NCI-H1694 treated with DMSO at 0.1 percent for 48 hours (cell line): ENCODE measurements at regions not wholly inside any gene's neighbourhood (a gene's known extent, or its start where the extent isn't known, plus 50 kb on each side); places are given as distances from the start of the nearest gene placed in this dataset.

Experiments used
- DNase-seq: peaks from one replicate; lab custom pipeline; 2025; lab: John Stamatoyannopoulos, UW

- DNase-seq, result no peak
Measured at GRCh38 chr1:221632072-221632471, 109.8 kb downstream of the DUSP10 start.

- DNase-seq, result no peak
Measured at GRCh38 chr1:221633841-221634409, 108.0 kb downstream of the DUSP10 start.

- DNase-seq, result no peak
Measured at GRCh38 chr1:221634606-221635005, 107.3 kb downstream of the DUSP10 start.

GRCh38 chr1:221635305-221635704, 106.6 kb downstream of the DUSP10 start:
- no peak for DNase-seq

- DNase-seq, result no peak
Measured at GRCh38 chr1:221636096-221636495, 105.8 kb downstream of the DUSP10 start.

GRCh38 chr1:221636967-221637366, 104.9 kb downstream of the DUSP10 start:
- no peak for DNase-seq

- DNase-seq, result no peak
Measured at GRCh38 chr1:221637641-221638041, 104.2 kb downstream of the DUSP10 start.

GRCh38 chr1:221638595-221638994, 103.3 kb downstream of the DUSP10 start:
- no peak for DNase-seq

- DNase-seq, result no peak
Measured at GRCh38 chr1:221641811-221642210, 100.1 kb downstream of the DUSP10 start.

- no peak for DNase-seq
Measured at GRCh38 chr1:221643404-221644144, 98.3 kb downstream of the DUSP10 start.

GRCh38 chr1:221644145-221644448, 97.8 kb downstream of the DUSP10 start:
- DNase-seq, result no peak

GRCh38 chr1:221644663-221645258, 97.1 kb downstream of the DUSP10 start:
- no peak for DNase-seq

- no peak for DNase-seq
Measured at GRCh38 chr1:221648201-221648600, 93.7 kb downstream of the DUSP10 start.
